ENCODE measurements at regions not wholly inside any gene's neighbourhood (a gene's known extent, or its start where the extent isn't known, plus 50 kb on each side); places are given as distances from the start of the nearest gene placed in this dataset.

DNA sequence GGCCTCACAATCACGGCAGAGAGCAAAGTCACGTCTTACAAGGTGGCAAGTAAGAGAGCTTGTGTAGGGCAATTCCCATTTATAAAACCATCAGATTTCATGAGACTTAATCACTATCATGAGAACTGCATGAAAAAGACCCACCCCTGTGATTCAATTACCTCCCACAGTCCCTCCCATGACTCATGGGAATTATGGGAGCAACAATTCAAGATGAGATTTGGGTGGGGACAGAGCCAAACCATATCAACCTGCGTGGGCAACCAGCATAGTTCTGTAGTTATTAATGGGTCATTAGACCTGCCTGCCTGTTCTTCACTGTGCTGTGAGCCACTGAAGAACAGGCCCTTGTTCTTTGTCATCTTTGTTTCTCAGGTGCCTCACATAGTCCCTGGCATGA is 593.7 kb upstream of the BOD1L1 start:
- Histone ChIP-seq H3K4me1 (ENCODE audit: control insufficient read depth in 1 of 2, insufficient read depth in 2 of 2, low read length in 2 of 2) (peaks cover 6 to 7% of the 10 kb centered on the region in 2 donors), H3K9ac (ENCODE audit: low read depth in 1 of 2, low read length in 2 of 2) (no peak overlapping the region), H3K4me3 (ENCODE audit: low read depth in 1 of 2, low read length in 2 of 2) (no peak overlapping the region), H3K36me3 (ENCODE audit: control insufficient read depth in 1 of 2, insufficient read depth in 2 of 2, low read length in 2 of 2) (no peaks in the 10 kb centered on the region), H3K27ac (ENCODE audit: low read depth, low read length) (no peak overlapping the region), H3K9me3 (ENCODE audit: control insufficient read depth in 1 of 2, low read length in 2 of 2) (no peaks in the 10 kb centered on the region), H3K27me3 (ENCODE audit: control insufficient read depth in 1 of 2, insufficient read depth in 2 of 2, low read length in 2 of 2) (no peaks in the 10 kb centered on the region)

DNA sequence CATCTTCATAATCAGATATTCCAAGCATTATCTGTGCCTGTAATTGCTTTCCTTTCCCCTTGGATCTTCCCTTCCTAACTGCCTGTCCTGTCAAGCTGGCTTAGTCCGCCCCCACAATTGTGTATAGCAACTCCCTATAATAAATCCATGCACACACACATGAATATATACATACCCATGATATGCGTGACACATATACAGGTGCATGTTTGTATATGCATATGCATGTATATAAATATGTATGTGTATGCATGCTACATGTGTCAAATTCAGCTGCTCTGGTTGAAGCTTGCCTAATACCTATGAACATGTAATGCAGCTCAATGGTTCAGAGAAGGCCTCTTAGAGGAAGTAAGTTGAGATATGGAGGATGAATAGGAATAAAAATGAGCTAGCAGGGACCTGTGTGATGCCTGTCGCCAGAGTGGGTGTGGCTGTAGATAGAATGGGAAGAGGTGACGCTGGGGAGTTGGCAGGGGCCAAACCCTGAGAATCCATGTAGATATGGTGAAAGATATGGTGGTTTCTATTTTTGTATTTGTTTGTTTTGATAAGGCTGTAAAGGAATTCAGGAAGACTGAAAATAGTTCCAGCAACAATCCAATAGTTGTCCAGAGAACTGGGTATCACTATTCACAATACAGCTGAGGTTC is 595.0 kb upstream of the BOD1L1 start:
- Histone ChIP-seq H3K4me3 (ENCODE audit: low read depth in 1 of 2, low read length in 2 of 2) (no peak overlapping the region), H3K27me3 (ENCODE audit: control insufficient read depth in 1 of 2, insufficient read depth in 2 of 2, low read length in 2 of 2) (no peaks in the 10 kb centered on the region), H3K27ac (ENCODE audit: low read depth, low read length) (no peak overlapping the region), H3K9me3 (ENCODE audit: control insufficient read depth in 1 of 2, low read length in 2 of 2) (no peaks in the 10 kb centered on the region), H3K4me1 (ENCODE audit: control insufficient read depth in 1 of 2, insufficient read depth in 2 of 2, low read length in 2 of 2) (peaks cover 3 to 6% of the 10 kb centered on the region in 2 donors), H3K36me3 (ENCODE audit: control insufficient read depth in 1 of 2, insufficient read depth in 2 of 2, low read length in 2 of 2) (no peaks in the 10 kb centered on the region), H3K9ac (ENCODE audit: low read depth in 1 of 2, low read length in 2 of 2) (no peak overlapping the region)

DNA sequence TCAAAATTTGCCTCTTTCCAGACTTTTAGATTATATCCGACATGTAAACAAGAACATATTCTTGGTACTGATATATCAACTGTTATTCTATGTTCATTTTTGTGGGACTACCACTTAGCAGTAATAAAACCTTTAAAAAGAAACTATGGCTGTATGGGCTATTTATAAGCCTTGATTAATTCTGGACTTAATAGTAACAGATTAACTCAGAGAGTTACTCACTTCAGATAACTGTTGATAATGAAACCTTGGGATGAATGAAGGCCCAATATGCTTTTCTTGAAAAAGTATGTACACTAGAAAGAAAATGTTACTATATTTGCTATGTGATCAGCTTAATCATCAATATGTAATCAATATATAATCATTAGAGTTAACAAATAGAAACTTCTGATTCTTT is 595.9 kb upstream of the BOD1L1 start:
- peaks cover 0 to 6% of the 10 kb centered on the region in 2 donors for H3K4me1 ChIP-seq (ENCODE audit: control insufficient read depth in 1 of 2, insufficient read depth in 2 of 2, low read length in 2 of 2)
- H3K27ac ChIP-seq (ENCODE audit: low read depth, low read length) = no peak overlapping the region
- H3K36me3 ChIP-seq (ENCODE audit: control insufficient read depth in 1 of 2, insufficient read depth in 2 of 2, low read length in 2 of 2) = no peaks in the 10 kb centered on the region
- no peak overlapping the region for H3K9ac ChIP-seq (ENCODE audit: low read depth in 1 of 2, low read length in 2 of 2)
- no peak overlapping the region for H3K4me3 ChIP-seq (ENCODE audit: low read depth in 1 of 2, low read length in 2 of 2)
- no peaks in the 10 kb centered on the region for H3K9me3 ChIP-seq (ENCODE audit: control insufficient read depth in 1 of 2, low read length in 2 of 2)
- H3K27me3 ChIP-seq (ENCODE audit: control insufficient read depth in 1 of 2, insufficient read depth in 2 of 2, low read length in 2 of 2) = no peaks in the 10 kb centered on the region

DNA sequence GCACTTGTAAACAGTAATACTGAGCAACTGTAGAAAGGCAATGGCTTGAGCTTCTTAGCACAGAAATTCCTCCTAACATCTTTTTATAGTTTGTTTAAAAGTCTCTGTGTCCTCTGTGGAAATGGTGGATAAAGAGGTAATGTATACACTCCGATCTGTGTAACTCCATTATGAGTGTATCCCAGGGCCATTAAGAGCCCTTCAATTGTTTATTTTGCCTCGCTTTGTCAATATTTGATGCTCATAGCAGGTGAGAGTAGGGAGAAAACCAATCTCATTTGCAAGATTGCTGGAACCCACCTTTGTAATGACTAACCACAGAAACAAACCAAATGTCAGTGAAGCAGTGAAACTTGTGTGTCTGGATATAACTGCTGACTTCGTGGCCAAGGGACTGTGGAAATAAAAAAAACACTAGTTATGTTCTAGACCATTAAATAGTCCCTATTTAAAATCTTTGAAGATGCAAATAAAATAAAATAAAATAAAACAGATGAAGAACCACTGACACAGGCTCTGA is 598.2 kb upstream of the BOD1L1 start:
- no peak overlapping the region for H3K9ac ChIP-seq (ENCODE audit: low read depth in 1 of 2, low read length in 2 of 2)
- H3K4me3 ChIP-seq (ENCODE audit: low read depth in 1 of 2, low read length in 2 of 2) = no peak overlapping the region
- no peaks in the 10 kb centered on the region for H3K36me3 ChIP-seq (ENCODE audit: control insufficient read depth in 1 of 2, insufficient read depth in 2 of 2, low read length in 2 of 2)
- H3K27me3 ChIP-seq (ENCODE audit: control insufficient read depth in 1 of 2, insufficient read depth in 2 of 2, low read length in 2 of 2) = no peaks in the 10 kb centered on the region
- H3K27ac ChIP-seq (ENCODE audit: low read depth, low read length) = no peak overlapping the region
- no peaks in the 10 kb centered on the region for H3K9me3 ChIP-seq (ENCODE audit: control insufficient read depth in 1 of 2, low read length in 2 of 2)
- peaks cover 0 to 6% of the 10 kb centered on the region in 2 donors for H3K4me1 ChIP-seq (ENCODE audit: control insufficient read depth in 1 of 2, insufficient read depth in 2 of 2, low read length in 2 of 2)

DNA sequence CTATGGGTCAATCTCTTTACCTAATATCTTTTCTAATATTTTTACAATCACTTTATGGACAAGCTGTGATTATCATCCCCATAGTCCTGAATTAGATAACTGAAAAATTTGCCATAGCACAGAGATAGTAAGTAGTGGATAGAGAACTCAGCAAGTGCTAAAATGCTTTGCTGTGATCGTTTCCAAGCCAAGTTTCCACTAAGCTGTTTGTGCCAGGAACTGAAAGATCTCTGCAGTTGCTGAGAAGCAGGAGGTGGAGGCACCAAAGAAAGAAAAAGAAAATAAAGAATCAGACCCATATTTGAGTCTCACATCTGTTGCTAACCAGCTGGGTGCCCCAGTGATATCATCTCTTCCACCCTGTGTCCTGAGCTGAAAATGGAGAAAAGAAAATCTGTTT is 605.6 kb upstream of the BOD1L1 start:
- Histone ChIP-seq H3K27ac (ENCODE audit: low read depth, low read length) (no peak overlapping the region), H3K9ac (ENCODE audit: low read depth in 1 of 2, low read length in 2 of 2) (no peak overlapping the region), H3K27me3 (ENCODE audit: control insufficient read depth in 1 of 2, insufficient read depth in 2 of 2, low read length in 2 of 2) (no peaks in the 10 kb centered on the region), H3K36me3 (ENCODE audit: control insufficient read depth in 1 of 2, insufficient read depth in 2 of 2, low read length in 2 of 2) (no peaks in the 10 kb centered on the region), H3K4me1 (ENCODE audit: control insufficient read depth in 1 of 2, insufficient read depth in 2 of 2, low read length in 2 of 2) (no peaks in the 10 kb centered on the region), H3K9me3 (ENCODE audit: control insufficient read depth in 1 of 2, low read length in 2 of 2) (no peaks in the 10 kb centered on the region), H3K4me3 (ENCODE audit: low read depth in 1 of 2, low read length in 2 of 2) (no peak overlapping the region)

DNA sequence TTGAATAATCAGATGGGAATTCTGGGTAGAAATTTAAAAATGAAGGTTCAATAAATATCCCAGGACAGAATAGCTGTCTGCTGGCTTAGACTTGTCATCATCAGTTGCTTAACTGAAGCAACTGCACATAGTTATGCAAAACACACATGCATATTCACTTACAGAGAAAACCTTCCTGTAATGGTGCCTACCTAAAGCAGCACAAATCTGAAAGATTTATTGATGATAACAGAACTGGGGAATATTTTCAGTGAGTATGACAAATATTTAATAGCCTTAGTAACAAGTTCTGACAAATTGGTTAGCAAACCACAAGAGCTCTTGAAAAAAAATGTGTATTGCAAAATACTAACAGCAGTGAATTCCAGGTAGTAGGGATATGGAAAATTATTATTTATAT is 606.8 kb upstream of the BOD1L1 start:
- H3K36me3 ChIP-seq (ENCODE audit: control insufficient read depth in 1 of 2, insufficient read depth in 2 of 2, low read length in 2 of 2) = no peaks in the 10 kb centered on the region
- no peak overlapping the region for H3K9ac ChIP-seq (ENCODE audit: low read depth in 1 of 2, low read length in 2 of 2)
- no peak overlapping the region for H3K27ac ChIP-seq (ENCODE audit: low read depth, low read length)
- H3K4me1 ChIP-seq (ENCODE audit: control insufficient read depth in 1 of 2, insufficient read depth in 2 of 2, low read length in 2 of 2) = no peaks in the 10 kb centered on the region
- no peaks in the 10 kb centered on the region for H3K27me3 ChIP-seq (ENCODE audit: control insufficient read depth in 1 of 2, insufficient read depth in 2 of 2, low read length in 2 of 2)
- no peaks in the 10 kb centered on the region for H3K9me3 ChIP-seq (ENCODE audit: control insufficient read depth in 1 of 2, low read length in 2 of 2)
- H3K4me3 ChIP-seq (ENCODE audit: low read depth in 1 of 2, low read length in 2 of 2) = no peak overlapping the region

DNA sequence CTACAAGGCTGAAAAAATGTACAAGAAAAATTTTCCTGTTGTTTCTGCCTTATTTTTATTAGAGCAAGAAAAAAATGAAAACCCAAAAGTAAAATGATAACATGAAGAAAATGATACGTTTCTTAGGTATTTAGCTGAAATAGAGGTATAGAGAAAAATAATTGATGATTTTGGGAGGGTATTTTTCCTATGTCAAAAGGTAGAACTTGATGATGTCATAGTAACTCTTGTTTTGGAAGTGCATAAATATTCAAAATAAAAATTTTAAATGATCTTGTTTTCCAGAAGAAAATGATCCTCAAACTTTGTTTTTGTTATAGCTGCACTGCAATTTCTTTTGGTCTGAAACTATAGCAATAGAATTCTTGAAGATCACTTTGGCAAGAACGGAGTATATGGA is 608.8 kb upstream of the BOD1L1 start:
- Histone ChIP-seq H3K9ac (ENCODE audit: low read depth in 1 of 2, low read length in 2 of 2) (no peak overlapping the region), H3K4me3 (ENCODE audit: low read depth in 1 of 2, low read length in 2 of 2) (no peak overlapping the region), H3K27me3 (ENCODE audit: control insufficient read depth in 1 of 2, insufficient read depth in 2 of 2, low read length in 2 of 2) (no peaks in the 10 kb centered on the region), H3K27ac (ENCODE audit: low read depth, low read length) (no peak overlapping the region), H3K36me3 (ENCODE audit: control insufficient read depth in 1 of 2, insufficient read depth in 2 of 2, low read length in 2 of 2) (no peaks in the 10 kb centered on the region), H3K9me3 (ENCODE audit: control insufficient read depth in 1 of 2, low read length in 2 of 2) (no peaks in the 10 kb centered on the region), H3K4me1 (ENCODE audit: control insufficient read depth in 1 of 2, insufficient read depth in 2 of 2, low read length in 2 of 2) (no peaks in the 10 kb centered on the region)

DNA sequence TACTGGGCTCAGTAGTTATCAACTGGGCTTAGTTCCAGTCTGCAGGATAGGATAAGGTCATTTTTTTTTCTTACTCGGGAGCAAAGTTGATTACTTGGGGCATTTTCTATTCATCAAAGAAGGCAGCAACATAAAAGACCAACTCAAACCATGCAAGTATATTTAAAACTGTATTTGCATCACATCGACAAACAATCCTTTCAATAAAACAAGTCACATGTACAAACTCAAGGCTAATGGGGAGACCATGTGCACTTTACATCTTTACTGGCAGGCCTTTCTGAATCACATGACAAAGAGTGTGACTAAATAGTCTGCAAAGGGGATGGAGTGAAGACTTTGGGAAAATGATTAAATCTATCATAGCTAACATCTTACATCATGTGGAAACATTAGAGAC is 610.4 kb upstream of the BOD1L1 start:
- H3K36me3 ChIP-seq (ENCODE audit: control insufficient read depth in 1 of 2, insufficient read depth in 2 of 2, low read length in 2 of 2) = no peaks in the 10 kb centered on the region
- no peak overlapping the region for H3K9ac ChIP-seq (ENCODE audit: low read depth in 1 of 2, low read length in 2 of 2)
- no peak overlapping the region for H3K4me3 ChIP-seq (ENCODE audit: low read depth in 1 of 2, low read length in 2 of 2)
- H3K9me3 ChIP-seq (ENCODE audit: control insufficient read depth in 1 of 2, low read length in 2 of 2) = no peaks in the 10 kb centered on the region
- H3K27ac ChIP-seq (ENCODE audit: low read depth, low read length) = no peak overlapping the region
- no peaks in the 10 kb centered on the region for H3K27me3 ChIP-seq (ENCODE audit: control insufficient read depth in 1 of 2, insufficient read depth in 2 of 2, low read length in 2 of 2)
- H3K4me1 ChIP-seq (ENCODE audit: control insufficient read depth in 1 of 2, insufficient read depth in 2 of 2, low read length in 2 of 2) = no peaks in the 10 kb centered on the region

DNA sequence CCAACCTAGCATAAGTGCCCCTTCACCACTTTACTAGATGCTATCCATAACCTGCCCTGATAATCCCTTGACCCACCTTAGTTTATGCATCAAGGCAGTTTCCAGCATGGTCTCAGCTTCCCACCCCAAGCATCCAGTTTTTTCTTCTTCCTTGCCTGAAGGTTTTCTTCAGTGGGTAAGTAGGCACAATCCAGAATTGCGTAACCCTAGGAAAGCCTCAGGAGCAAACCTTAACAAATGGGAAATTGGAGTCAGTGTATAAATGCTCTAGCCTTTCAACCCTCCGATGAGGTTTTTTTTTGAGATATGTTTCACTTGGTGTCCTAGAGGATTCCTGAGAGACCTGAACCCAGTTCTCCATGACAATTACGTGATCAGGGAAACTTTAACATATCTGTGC is 614.0 kb upstream of the BOD1L1 start:
- no peak overlapping the region for H3K27ac ChIP-seq (ENCODE audit: low read depth, low read length)
- no peak overlapping the region for H3K4me3 ChIP-seq (ENCODE audit: low read depth in 1 of 2, low read length in 2 of 2)
- H3K27me3 ChIP-seq (ENCODE audit: control insufficient read depth in 1 of 2, insufficient read depth in 2 of 2, low read length in 2 of 2) = no peaks in the 10 kb centered on the region
- H3K9ac ChIP-seq (ENCODE audit: low read depth in 1 of 2, low read length in 2 of 2) = no peak overlapping the region
- H3K4me1 ChIP-seq (ENCODE audit: control insufficient read depth in 1 of 2, insufficient read depth in 2 of 2, low read length in 2 of 2) = no peaks in the 10 kb centered on the region
- H3K9me3 ChIP-seq (ENCODE audit: control insufficient read depth in 1 of 2, low read length in 2 of 2) = no peaks in the 10 kb centered on the region
- H3K36me3 ChIP-seq (ENCODE audit: control insufficient read depth in 1 of 2, insufficient read depth in 2 of 2, low read length in 2 of 2) = no peaks in the 10 kb centered on the region

DNA sequence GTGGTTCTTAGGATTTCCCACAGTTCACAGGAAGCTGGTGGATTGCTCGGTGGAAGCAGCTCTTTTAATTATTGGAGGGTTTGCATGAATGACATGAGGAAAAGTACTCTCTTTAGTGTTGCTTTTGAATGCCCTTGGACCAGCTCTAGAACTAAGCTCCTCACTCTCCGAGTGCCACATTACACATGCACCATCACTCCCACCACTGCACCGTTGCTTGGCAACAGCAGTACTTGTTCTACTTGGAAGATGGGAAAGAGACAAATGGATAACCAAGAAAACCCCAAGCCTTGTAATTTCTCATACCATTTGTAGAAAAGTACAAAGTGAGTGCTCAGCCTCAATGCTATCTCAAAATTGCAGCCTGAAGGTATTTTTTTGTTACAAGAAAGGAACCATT is 620.2 kb upstream of the BOD1L1 start:
- H3K9ac ChIP-seq (ENCODE audit: low read depth in 1 of 2, low read length in 2 of 2) = no peak overlapping the region
- H3K27ac ChIP-seq (ENCODE audit: low read depth, low read length) = no peak overlapping the region
- no peaks in the 10 kb centered on the region for H3K9me3 ChIP-seq (ENCODE audit: control insufficient read depth in 1 of 2, low read length in 2 of 2)
- H3K4me1 ChIP-seq (ENCODE audit: control insufficient read depth in 1 of 2, insufficient read depth in 2 of 2, low read length in 2 of 2) = no peaks in the 10 kb centered on the region
- H3K27me3 ChIP-seq (ENCODE audit: control insufficient read depth in 1 of 2, insufficient read depth in 2 of 2, low read length in 2 of 2) = no peaks in the 10 kb centered on the region
- no peaks in the 10 kb centered on the region for H3K36me3 ChIP-seq (ENCODE audit: control insufficient read depth in 1 of 2, insufficient read depth in 2 of 2, low read length in 2 of 2)
- no peak overlapping the region for H3K4me3 ChIP-seq (ENCODE audit: low read depth in 1 of 2, low read length in 2 of 2)

DNA sequence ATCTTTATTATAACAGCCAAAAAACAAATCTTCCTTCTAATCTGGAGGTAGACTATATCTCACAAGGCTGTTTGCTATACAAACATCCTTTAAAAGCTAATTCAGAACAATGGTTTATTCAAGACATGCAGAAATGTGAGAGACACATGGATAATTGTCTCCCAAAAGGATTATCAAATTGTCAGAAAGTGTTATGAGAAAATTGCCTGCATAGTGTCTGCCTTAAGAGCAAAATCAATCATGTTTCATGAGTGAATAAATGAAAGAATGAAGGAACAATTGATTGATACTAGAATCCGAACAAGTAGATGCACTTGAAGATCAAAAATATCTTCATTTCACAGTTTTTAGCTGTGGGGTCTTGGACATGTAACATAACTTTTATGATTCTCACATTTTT is 621.7 kb upstream of the BOD1L1 start:
- Histone ChIP-seq H3K36me3 (ENCODE audit: control insufficient read depth in 1 of 2, insufficient read depth in 2 of 2, low read length in 2 of 2) (no peaks in the 10 kb centered on the region), H3K9ac (ENCODE audit: low read depth in 1 of 2, low read length in 2 of 2) (no peak overlapping the region), H3K4me3 (ENCODE audit: low read depth in 1 of 2, low read length in 2 of 2) (no peak overlapping the region), H3K4me1 (ENCODE audit: control insufficient read depth in 1 of 2, insufficient read depth in 2 of 2, low read length in 2 of 2) (no peaks in the 10 kb centered on the region), H3K27ac (ENCODE audit: low read depth, low read length) (no peak overlapping the region), H3K9me3 (ENCODE audit: control insufficient read depth in 1 of 2, low read length in 2 of 2) (no peaks in the 10 kb centered on the region), H3K27me3 (ENCODE audit: control insufficient read depth in 1 of 2, insufficient read depth in 2 of 2, low read length in 2 of 2) (no peaks in the 10 kb centered on the region)

All from duodenal mucosa (tissue), 2 donors.